ENCODE measurements at regions not wholly inside any gene's neighbourhood (a gene's known extent, or its start where the extent isn't known, plus 50 kb on each side); places are given as distances from the start of the nearest gene placed in this dataset.

- Mint-ChIP-seq H3K4me3 (ENCODE audit: unreplicated experiment) (no peak overlapping the region), H3K27me3 (ENCODE audit: unreplicated experiment) (no peaks in the 10 kb centered on the region), H3K27ac (ENCODE audit: unreplicated experiment) (no peak overlapping the region), H3K9me3 (ENCODE audit: unreplicated experiment) (peaks cover 12% of the 10 kb centered on the region), H3K4me1 (ENCODE audit: unreplicated experiment) (no peaks in the 10 kb centered on the region), H3K36me3 (ENCODE audit: unreplicated experiment) (no peaks in the 10 kb centered on the region)
- TF ChIP-seq, protein P1, sequence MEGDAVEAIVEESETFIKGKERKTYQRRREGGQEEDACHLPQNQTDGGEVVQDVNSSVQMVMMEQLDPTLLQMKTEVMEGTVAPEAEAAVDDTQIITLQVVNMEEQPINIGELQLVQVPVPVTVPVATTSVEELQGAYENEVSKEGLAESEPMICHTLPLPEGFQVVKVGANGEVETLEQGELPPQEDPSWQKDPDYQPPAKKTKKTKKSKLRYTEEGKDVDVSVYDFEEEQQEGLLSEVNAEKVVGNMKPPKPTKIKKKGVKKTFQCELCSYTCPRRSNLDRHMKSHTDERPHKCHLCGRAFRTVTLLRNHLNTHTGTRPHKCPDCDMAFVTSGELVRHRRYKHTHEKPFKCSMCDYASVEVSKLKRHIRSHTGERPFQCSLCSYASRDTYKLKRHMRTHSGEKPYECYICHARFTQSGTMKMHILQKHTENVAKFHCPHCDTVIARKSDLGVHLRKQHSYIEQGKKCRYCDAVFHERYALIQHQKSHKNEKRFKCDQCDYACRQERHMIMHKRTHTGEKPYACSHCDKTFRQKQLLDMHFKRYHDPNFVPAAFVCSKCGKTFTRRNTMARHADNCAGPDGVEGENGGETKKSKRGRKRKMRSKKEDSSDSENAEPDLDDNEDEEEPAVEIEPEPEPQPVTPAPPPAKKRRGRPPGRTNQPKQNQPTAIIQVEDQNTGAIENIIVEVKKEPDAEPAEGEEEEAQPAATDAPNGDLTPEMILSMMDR (IDR thresholded peaks at IDR 0.05), result no peak
- no peak for DNase-seq (ENCODE audit: extremely low spot score, unreplicated experiment)
Measured at GRCh38 chr4:45004847-45005565, 278.6 kb upstream of the GNPDA2 start.

DNA sequence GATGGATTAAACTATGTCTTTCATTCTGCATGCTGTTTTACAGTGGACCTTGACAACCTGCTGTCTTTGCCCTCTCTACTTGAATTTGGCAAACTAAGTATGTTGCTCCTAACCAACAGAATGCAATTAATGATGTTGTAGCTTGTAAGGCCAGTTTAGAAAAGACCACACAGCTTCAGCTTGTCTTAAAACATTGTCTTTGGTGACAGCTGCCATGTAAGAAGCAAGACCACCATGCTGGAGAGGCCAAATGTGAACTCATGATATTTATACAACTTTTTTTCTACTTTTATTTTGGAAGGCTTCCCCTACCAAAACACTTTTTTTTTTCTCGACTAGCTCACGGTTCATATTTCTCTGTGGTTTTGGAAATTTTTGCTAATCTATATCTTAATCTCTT is 278.0 kb upstream of the GNPDA2 start:
- H3K36me3 Mint-ChIP-seq (ENCODE audit: unreplicated experiment), result no peaks in the 10 kb centered on the region
- TF ChIP-seq, protein P1 (IDR thresholded peaks at IDR 0.05), result no peak
- H3K4me1 Mint-ChIP-seq (ENCODE audit: unreplicated experiment), result no peaks in the 10 kb centered on the region
- no peak overlapping the region for H3K27ac Mint-ChIP-seq (ENCODE audit: unreplicated experiment)
- no peak overlapping the region for H3K4me3 Mint-ChIP-seq (ENCODE audit: unreplicated experiment)
- no peak for DNase-seq (ENCODE audit: extremely low spot score, unreplicated experiment)
- H3K9me3 Mint-ChIP-seq (ENCODE audit: unreplicated experiment), result peaks cover 12% of the 10 kb centered on the region
- no peaks in the 10 kb centered on the region for H3K27me3 Mint-ChIP-seq (ENCODE audit: unreplicated experiment)

DNA sequence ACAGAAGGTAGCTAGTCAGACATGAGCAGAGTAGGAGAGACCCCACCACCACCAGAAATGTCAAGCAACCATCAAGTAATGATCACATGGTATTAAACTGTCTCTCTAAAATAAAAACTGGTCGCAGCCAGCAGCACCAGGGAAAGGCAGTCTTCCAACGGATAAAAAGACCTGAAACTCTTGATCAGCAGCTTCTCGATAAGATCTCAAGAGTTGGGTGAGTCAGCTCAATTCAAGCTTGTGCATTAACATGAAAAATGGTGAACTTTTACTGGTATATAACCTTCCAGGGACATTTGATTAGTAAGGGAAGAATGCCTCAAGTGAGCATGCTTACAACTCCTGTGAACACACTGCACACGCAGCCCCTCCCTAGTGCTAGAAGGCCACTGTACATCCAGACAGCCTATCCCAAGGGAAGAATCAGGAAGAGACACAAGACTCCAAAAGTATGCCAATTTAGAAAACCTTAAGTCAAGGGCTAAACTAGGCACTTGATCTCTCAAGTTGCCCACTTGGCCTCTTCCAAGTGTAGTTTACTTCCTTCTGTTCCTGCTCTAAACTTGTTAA is 270.0 kb upstream of the GNPDA2 start:
- H3K4me1 Mint-ChIP-seq (ENCODE audit: unreplicated experiment), result no peaks in the 10 kb centered on the region
- H3K36me3 Mint-ChIP-seq (ENCODE audit: unreplicated experiment), result no peaks in the 10 kb centered on the region
- TF ChIP-seq, protein P1 (IDR thresholded peaks at IDR 0.05), result no peak
- no peak for DNase-seq (ENCODE audit: extremely low spot score, unreplicated experiment)
- no peaks in the 10 kb centered on the region for H3K27me3 Mint-ChIP-seq (ENCODE audit: unreplicated experiment)
- H3K4me3 Mint-ChIP-seq (ENCODE audit: unreplicated experiment), result no peak overlapping the region
- no peak overlapping the region for H3K27ac Mint-ChIP-seq (ENCODE audit: unreplicated experiment)
- H3K9me3 Mint-ChIP-seq (ENCODE audit: unreplicated experiment), result peaks cover 19% of the 10 kb centered on the region

GRCh38 chr4:44988011-44988410 is 261.7 kb upstream of the GNPDA2 start:
- Mint-ChIP-seq H3K4me1 (ENCODE audit: unreplicated experiment) (no peaks in the 10 kb centered on the region), H3K36me3 (ENCODE audit: unreplicated experiment) (no peaks in the 10 kb centered on the region), H3K4me3 (ENCODE audit: unreplicated experiment) (no peak overlapping the region), H3K27me3 (ENCODE audit: unreplicated experiment) (no peaks in the 10 kb centered on the region), H3K9me3 (ENCODE audit: unreplicated experiment) (peaks cover 28% of the 10 kb centered on the region), H3K27ac (ENCODE audit: unreplicated experiment) (no peak overlapping the region)
- no peak for DNase-seq (ENCODE audit: extremely low spot score, unreplicated experiment)
- TF ChIP-seq, protein P1 (IDR thresholded peaks at IDR 0.05), result no peak

GRCh38 chr4:44985938-44986337 is 259.6 kb upstream of the GNPDA2 start:
- Mint-ChIP-seq H3K4me3 (ENCODE audit: unreplicated experiment) (no peak overlapping the region), H3K9me3 (ENCODE audit: unreplicated experiment) (peaks cover 21% of the 10 kb centered on the region), H3K27ac (ENCODE audit: unreplicated experiment) (no peak overlapping the region), H3K4me1 (ENCODE audit: unreplicated experiment) (no peaks in the 10 kb centered on the region), H3K36me3 (ENCODE audit: unreplicated experiment) (no peaks in the 10 kb centered on the region), H3K27me3 (ENCODE audit: unreplicated experiment) (no peaks in the 10 kb centered on the region)
- TF ChIP-seq, protein P1 (IDR thresholded peaks at IDR 0.05), result no peak
- no peak for DNase-seq (ENCODE audit: extremely low spot score, unreplicated experiment)

All from osteocyte (in vitro differentiated cells).